Neural cell (in vitro differentiated cells): ENCODE measurements at regions not wholly inside any gene's neighbourhood (a gene's known extent, or its start where the extent isn't known, plus 50 kb on each side); places are given as distances from the start of the nearest gene placed in this dataset.

Experiments
- H2AFZ ChIP-seq: fragments of 200-600, 300-800 bp; sonication (generic), shearing (Covaris generic); 2 replicates; pipeline ENCODE4 v1.6.0; 2014; ENCODE audit warnings: low read depth, mild to moderate bottlenecking, antibody characterized with exemption, low read length, moderate library complexity
- H3F3A ChIP-seq: fragments of 200-600 bp; shearing (Covaris generic); 2 replicates; pipeline ENCODE4 v1.6.1; 2016; ENCODE audit warnings: mild to moderate bottlenecking, moderate library complexity, mixed read lengths, antibody characterized with exemption, low read length; ENCODE audit not compliant: insufficient read depth, poor library complexity, severe bottlenecking
- H3K27ac ChIP-seq: fragments of 200-600, 300-800 bp; sonication (generic), shearing (Covaris generic); 2 replicates; pipeline ENCODE4 v1.5.1; 2014; ENCODE audit warnings: mild to moderate bottlenecking, low read length, moderate library complexity
- H3K27me3 ChIP-seq: fragments of 300-800, 200-600 bp; sonication (generic), shearing (Covaris generic); 2 replicates; pipeline ENCODE4 v1.6.0; 2014; ENCODE audit warnings: mild to moderate bottlenecking, low read depth, low read length, moderate library complexity; ENCODE audit not compliant: insufficient read depth
- H3K36me3 ChIP-seq: fragments of 300-800, 200-600 bp; sonication (generic), shearing (Covaris generic); 2 replicates; pipeline ENCODE4 v1.5.1; 2014; ENCODE audit warnings: mild to moderate bottlenecking, antibody characterized with exemption, low read length, moderate library complexity; ENCODE audit not compliant: insufficient read depth
- H3K4me2 ChIP-seq: fragments of 300-800, 200-600 bp; sonication (generic), shearing (Covaris generic); 2 replicates; pipeline ENCODE4 v1.6.0; 2014; ENCODE audit warnings: mild to moderate bottlenecking, low read length
- H3K4me3 ChIP-seq: fragments of 300-800, 200-600 bp; sonication (generic), shearing (Covaris generic); 2 replicates; pipeline ENCODE4 v1.5.1; 2014; ENCODE audit warnings: mild to moderate bottlenecking, low read length, moderate library complexity
- H3K79me2 ChIP-seq: fragments of 200-600 bp; shearing (Covaris generic); replicated peaks from 2 replicates; pipeline ENCODE4 v1.6.0; 2014; ENCODE audit warnings: mild to moderate bottlenecking, low read length, moderate library complexity; ENCODE audit not compliant: insufficient read depth
- H3K9ac ChIP-seq: fragments of 300-800, 200-600 bp; sonication (generic), shearing (Covaris generic); 2 replicates; pipeline ENCODE4 v1.6.1; 2016; ENCODE audit warnings: mild to moderate bottlenecking, low read length, mixed read lengths
- H3K9me2 ChIP-seq: fragments of 200-600 bp; shearing (Covaris generic); 2 replicates; pipeline ENCODE4 v1.6.1; 2016; ENCODE audit warnings: mild to moderate bottlenecking, low read length, mixed read lengths; ENCODE audit not compliant: insufficient read depth
- H3K9me3 ChIP-seq: fragments of 200-600, 300-800 bp; sonication (generic), shearing (Covaris generic); 2 replicates; pipeline ENCODE4 v1.6.1; 2016; ENCODE audit warnings: mild to moderate bottlenecking, mixed run types, low read length, moderate library complexity, mixed read lengths
- H4K20me1 ChIP-seq: fragments of 200-600 bp; shearing (Covaris generic); 2 replicates; pipeline ENCODE4 v1.6.1; 2016; ENCODE audit warnings: mild to moderate bottlenecking, mixed run types; ENCODE audit not compliant: insufficient read depth
- CTCF ChIP-seq: fragments of 450-650 bp; IDR thresholded peaks from 2 replicates; pipeline ENCODE4 v1.5.1; 2014; ENCODE audit warnings: antibody characterized with exemption, mild to moderate bottlenecking, moderate library complexity; ENCODE audit not compliant: poor library complexity, severe bottlenecking
- EP300 ChIP-seq: fragments of 450-650 bp; conservative IDR thresholded peaks from 2 replicates; pipeline ENCODE4 v1.6.1; 2014; ENCODE audit warnings: antibody characterized with exemption, mild to moderate bottlenecking, moderate library complexity; ENCODE audit not compliant: poor library complexity, severe bottlenecking
- EZH2 ChIP-seq: fragments of 200-600, 300-800 bp; shearing (Covaris generic), sonication (generic); IDR thresholded peaks from 2 replicates; pipeline ENCODE4 v1.6.1; 2014; ENCODE audit warnings: antibody characterized with exemption, low read length, borderline replicate concordance, mild to moderate bottlenecking; ENCODE audit not compliant: insufficient read depth, poor library complexity, severe bottlenecking
- MXI1 ChIP-seq: fragments of 450-650 bp; conservative IDR thresholded peaks from 2 replicates; pipeline ENCODE4 v1.6.1; 2014; ENCODE audit warnings: antibody characterized with exemption, mild to moderate bottlenecking; ENCODE audit not compliant: poor library complexity, severe bottlenecking
- POLR2AphosphoS5 ChIP-seq: IDR thresholded peaks from 2 replicates; pipeline ENCODE4 v1.6.1; 2012
- RAD21 ChIP-seq: fragments of 450-650 bp; conservative IDR thresholded peaks from 2 replicates; pipeline ENCODE4 v1.6.1; 2014; ENCODE audit warnings: antibody characterized with exemption, mild to moderate bottlenecking, moderate library complexity
- REST ChIP-seq: IDR thresholded peaks from 2 replicates; pipeline ENCODE4 v1.6.1; 2012; ENCODE audit warnings: borderline replicate concordance
- SMC3 ChIP-seq: fragments of 450-650 bp; conservative IDR thresholded peaks from 2 replicates; pipeline ENCODE4 v1.6.1; 2014; ENCODE audit warnings: antibody characterized with exemption, mild to moderate bottlenecking, moderate library complexity; ENCODE audit not compliant: poor library complexity
- TAF1 ChIP-seq: IDR thresholded peaks from 2 replicates; pipeline ENCODE4 v1.6.1; 2012; ENCODE audit warnings: low read depth

GRCh38 chr12:59393506-59393905, 202.3 kb upstream of the SLC16A7 start:
- no peak overlapping the region for H3K9ac ChIP-seq
- H3K27me3 ChIP-seq, result no peaks in the 10 kb centered on the region
- no peak overlapping the region for H3K27ac ChIP-seq
- no peaks in the 10 kb centered on the region for H4K20me1 ChIP-seq
- no peaks in the 10 kb centered on the region for H3K79me2 ChIP-seq
- H3K4me2 ChIP-seq, result no peak overlapping the region
- no peaks in the 10 kb centered on the region for H3K36me3 ChIP-seq
- no peaks in the 10 kb centered on the region for H3F3A ChIP-seq
- H2AFZ ChIP-seq, result no peak overlapping the region
- H3K4me3 ChIP-seq, result no peak overlapping the region
- H3K9me2 ChIP-seq, result no peaks in the 10 kb centered on the region
- H3K9me3 ChIP-seq, result no peaks in the 10 kb centered on the region
- TF ChIP-seq TAF1 (no peak), POLR2AphosphoS5 (no peak), EZH2 (no peak), RAD21 (no peak), EP300 (no peak)

GRCh38 chr12:59389968-59390576, 205.8 kb upstream of the SLC16A7 start:
- H3K9ac ChIP-seq, result no peak overlapping the region
- H3F3A ChIP-seq, result no peaks in the 10 kb centered on the region
- no peaks in the 10 kb centered on the region for H3K9me2 ChIP-seq
- H3K27ac ChIP-seq, result no peak overlapping the region
- no peaks in the 10 kb centered on the region for H3K79me2 ChIP-seq
- H4K20me1 ChIP-seq, result no peaks in the 10 kb centered on the region
- H3K4me2 ChIP-seq, result no peak overlapping the region
- no peaks in the 10 kb centered on the region for H3K9me3 ChIP-seq
- H3K4me3 ChIP-seq, result no peak overlapping the region
- no peaks in the 10 kb centered on the region for H3K36me3 ChIP-seq
- no peaks in the 10 kb centered on the region for H3K27me3 ChIP-seq
- TF ChIP-seq POLR2AphosphoS5 (no peak), REST (no peak), CTCF (no peak), MXI1 (no peak), SMC3 (no peak), TAF1 (no peak), RAD21 (no peak), EZH2 (no peak)
- no peak overlapping the region for H2AFZ ChIP-seq

- no peaks in the 10 kb centered on the region for H3F3A ChIP-seq
- no peaks in the 10 kb centered on the region for H3K79me2 ChIP-seq
- TF ChIP-seq EP300 (no peak), EZH2 (no peak), MXI1 (no peak), CTCF (no peak), RAD21 (no peak), REST (no peak), TAF1 (no peak), POLR2AphosphoS5 (no peak), SMC3 (no peak)
- H3K9me2 ChIP-seq, result no peaks in the 10 kb centered on the region
- no peaks in the 10 kb centered on the region for H3K36me3 ChIP-seq
- H2AFZ ChIP-seq, result no peak overlapping the region
- no peak overlapping the region for H3K4me2 ChIP-seq
- H3K9me3 ChIP-seq, result no peaks in the 10 kb centered on the region
- no peak overlapping the region for H3K4me3 ChIP-seq
- H3K27ac ChIP-seq, result no peak overlapping the region
- no peak overlapping the region for H3K9ac ChIP-seq
- H3K27me3 ChIP-seq, result no peaks in the 10 kb centered on the region
- H4K20me1 ChIP-seq, result no peaks in the 10 kb centered on the region
Measured at GRCh38 chr12:59388694-59389093, 207.1 kb upstream of the SLC16A7 start.
